ENCODE measurements at regions not wholly inside any gene's neighbourhood (a gene's known extent, or its start where the extent isn't known, plus 50 kb on each side); places are given as distances from the start of the nearest gene placed in this dataset.

GRCh38 chr2:107036293-107036692 lies 150.3 kb upstream of the ST6GAL2 start (continued):
- no peak for TF ChIP-seq ZNF331 (CRISPR knock-in tag; IDR thresholded peaks at IDR 0.05; ENCODE audit: low read depth)
- no peak for TF ChIP-seq STAT1 (IDR thresholded peaks at IDR 0.05; ENCODE audit: unreplicated experiment)
- no peak for TF ChIP-seq ETS1 (IDR thresholded peaks at IDR 0.05)
- TF ChIP-seq NANOG (IDR thresholded peaks at IDR 0.05; ENCODE audit: borderline replicate concordance): no peak
- TF ChIP-seq POLR2AphosphoS5 (IDR thresholded peaks at IDR 0.05; ENCODE audit: low read depth): no peak
- TF ChIP-seq ZNF114 (CRISPR knock-in tag; IDR thresholded peaks at IDR 0.05): no peak

- peaks cover 34% of the 10 kb centered on the region for H3K4me1 Mint-ChIP-seq
- H4K20me1 ChIP-seq (replicated peaks; ENCODE audit: insufficient read depth): no peaks in the 10 kb centered on the region
- no peaks in the 10 kb centered on the region for H3K27me3 ChIP-seq (ENCODE audit: insufficient read depth)
- no peak overlapping the region for H3K4me3 ChIP-seq
- ATAC-seq (peak; percentile 88), DNase-seq (ENCODE audit: low spot score) (peak; percentile 18)
- H3K27me3 Mint-ChIP-seq (ENCODE audit: insufficient read depth, low read depth, poor library complexity): peaks cover 5% of the 10 kb centered on the region
- no peaks in the 10 kb centered on the region for H3K36me3 ChIP-seq (ENCODE audit: insufficient read depth)
- H2AFZ ChIP-seq: peak overlapping the region; percentile 18; the same call in 1 of the 2 replicates
- no peaks in the 10 kb centered on the region for H3K9me3 Mint-ChIP-seq
- peak overlapping the region; percentile 41; the same call in 1 of the 2 replicates for H3K27ac Mint-ChIP-seq
- H3K36me3 Mint-ChIP-seq (ENCODE audit: low read depth): no peaks in the 10 kb centered on the region
- H3K27ac ChIP-seq (ENCODE audit: low read depth): no peak overlapping the region
- peaks cover 38% of the 10 kb centered on the region for H3K4me1 ChIP-seq (ENCODE audit: insufficient read depth)
- no peak overlapping the region for H3K4me3 Mint-ChIP-seq
- H3K79me2 ChIP-seq (replicated peaks; ENCODE audit: insufficient read depth): no peaks in the 10 kb centered on the region
- no peak for TF ChIP-seq ETS1 (IDR thresholded peaks at IDR 0.05)
- no peak for TF ChIP-seq CREB1 (CRISPR knock-in tag; IDR thresholded peaks at IDR 0.05; ENCODE audit: low read depth)
- TF ChIP-seq ZNF331 (CRISPR knock-in tag; IDR thresholded peaks at IDR 0.05; ENCODE audit: low read depth): no peak
- no peak for TF ChIP-seq EZH2 (IDR thresholded peaks at IDR 0.05; ENCODE audit: low read depth, unreplicated experiment)
- no peak for TF ChIP-seq POLR2AphosphoS5 (IDR thresholded peaks at IDR 0.05; ENCODE audit: low read depth)
- no peaks in the 10 kb centered on the region for H3K9me2 ChIP-seq (ENCODE audit: insufficient read depth)
- H3F3A ChIP-seq (replicated peaks; ENCODE audit: low read depth): no peaks in the 10 kb centered on the region
- 0 out of 2 replicates have a peak overlapping the region, but pooled peaks have one; percentile 3 for H3K4me2 ChIP-seq
These were observed 176.2 kb upstream of the ST6GAL2 start for GRCh38 chr2:107062173-107062572.

- ATAC-seq: peak; percentile 61
These were observed 176.7 kb upstream of the ST6GAL2 start for GRCh38 chr2:107062599-107063220.

More at GRCh38 chr2:107062599-107063220, 176.7 kb upstream of the ST6GAL2 start:
- Mint-ChIP-seq H3K4me3 (no peak overlapping the region), H3K4me1 (peaks cover 37% of the 10 kb centered on the region), H3K27me3 (ENCODE audit: insufficient read depth, low read depth, poor library complexity) (peaks cover 6% of the 10 kb centered on the region), H3K36me3 (ENCODE audit: low read depth) (no peaks in the 10 kb centered on the region), H3K9me3 (no peaks in the 10 kb centered on the region), H3K27ac (peak overlapping the region; percentile 41; the same call in 1 of the 2 replicates)
- Histone ChIP-seq H3K4me3 (no peak overlapping the region), H3F3A (replicated peaks; ENCODE audit: low read depth) (no peaks in the 10 kb centered on the region), H4K20me1 (replicated peaks; ENCODE audit: insufficient read depth) (no peaks in the 10 kb centered on the region), H3K27ac (ENCODE audit: low read depth) (no peak overlapping the region), H3K4me1 (ENCODE audit: insufficient read depth) (peaks cover 41% of the 10 kb centered on the region), H3K4me2 (peak overlapping the region; percentile 3; the same call in 1 of the 2 replicates), H3K36me3 (ENCODE audit: insufficient read depth) (no peaks in the 10 kb centered on the region), H3K27me3 (ENCODE audit: insufficient read depth) (no peaks in the 10 kb centered on the region), H3K9me2 (ENCODE audit: insufficient read depth) (no peaks in the 10 kb centered on the region), H3K79me2 (replicated peaks; ENCODE audit: insufficient read depth) (no peaks in the 10 kb centered on the region), H2AFZ (no peak overlapping the region)
- DNase-seq (ENCODE audit: low spot score): peak; percentile 8
- TF ChIP-seq ZNF114 (CRISPR knock-in tag; IDR thresholded peaks at IDR 0.05): no peak
- no peak for TF ChIP-seq POLR2AphosphoS5 (IDR thresholded peaks at IDR 0.05; ENCODE audit: low read depth)
- TF ChIP-seq CTCF (conservative IDR thresholded peaks at IDR 0.05; ENCODE audit: low read depth in 2 of 2): peak in 1 of 2 experiments; percentile 16; a peak in 2 of 4 replicates
